GM12878 (cell line): ENCODE measurements at regions not wholly inside any gene's neighbourhood (a gene's known extent, or its start where the extent isn't known, plus 50 kb on each side); places are given as distances from the start of the nearest gene placed in this dataset.

ENCODE experiments used
- ATAC-seq: fragments of 200-7000 bp; cut with Tn5 transposase; 3 replicates; pipeline ENCODE4 v1.9.1; 2020; ENCODE audit warnings: mild to moderate bottlenecking, moderate library complexity
- BruUV-seq: library from RNA; stranded (reverse); fragments of 400-500 nt; replicated peaks from 2 replicates; lab custom pipeline; 2021; lab: Mats Ljungman, UMichigan
- CTCF ChIA-PET: fragments of 300-600 bp; sonication (Branson Sonifier 250); formaldehyde crosslinking; extraction: SDS; loops from one replicate; lab custom pipeline; 2021; ENCODE audit warnings: inconsistent platforms; lab: Yijun Ruan, JAX
- POLR2A ChIA-PET: fragments of 350-600 bp; formaldehyde crosslinking; extraction: SDS; loops from one replicate; lab custom pipeline; 2021; ENCODE audit warnings: inconsistent platforms; lab: Charles Lee
- RAD21 ChIA-PET: fragments of 300-600 bp; sonication (Branson Sonifier 250); formaldehyde crosslinking; loops from one replicate; lab custom pipeline; 2023; ENCODE audit warnings: antibody characterized with exemption; ENCODE audit not compliant: unreplicated experiment; lab: Charles Lee
- SMC1A ChIA-PET: fragments of 300-600 bp; sonication (Branson Sonifier 250); formaldehyde crosslinking; loops from one replicate; lab custom pipeline; 2023; ENCODE audit not compliant: unreplicated experiment, uncharacterized antibody; lab: Charles Lee
- DNase-seq: peaks from one replicate; pipeline ENCODE4 v3.0.0-alpha.2; 2011; ENCODE audit warnings: low read depth, low spot score
- FAIRE-seq: peaks from 3 replicates; lab custom pipeline; 2011; peaks lifted over from hg19 to GRCh38; lab: Jason Lieb, UNC
- H2AFZ ChIP-seq: 2 replicates; pipeline ENCODE4 v1.6.0; 2011; ENCODE audit warnings: low read depth, low read length, control low read depth; ENCODE audit not compliant: control insufficient read depth
- H3K27ac ChIP-seq: 2 replicates; pipeline ENCODE4 v1.5.1; 2011; ENCODE audit warnings: control low read depth; ENCODE audit not compliant: control insufficient read depth, insufficient read depth
- H3K27me3 ChIP-seq, 2 experiments: replicated peaks in 1 of 2; 2 replicates each; pipeline versions ENCODE4 v1.6.0 to v1.6.1; 2011; ENCODE audit warnings: low read length in 1 of 2; ENCODE audit not compliant: control insufficient read depth in 2 of 2, insufficient read depth in 2 of 2
- H3K36me3 ChIP-seq, 2 experiments: 2 replicates each; pipeline ENCODE4 v1.5.1; 2011; ENCODE audit warnings: low read length in 1 of 2; ENCODE audit not compliant: control insufficient read depth in 2 of 2, insufficient read depth in 2 of 2
- H3K4me1 ChIP-seq: 2 replicates; pipeline ENCODE4 v1.6.1; 2011; ENCODE audit warnings: mild to moderate bottlenecking, low read length, moderate library complexity, mixed read lengths; ENCODE audit not compliant: control insufficient read depth, insufficient read depth
- H3K4me2 ChIP-seq: 2 replicates; pipeline ENCODE4 v1.6.0; 2011; ENCODE audit warnings: control low read depth; ENCODE audit not compliant: control insufficient read depth, insufficient read depth
- H3K4me3 ChIP-seq: fragments of 200-600 bp; sonication (generic); 2 replicates; pipeline ENCODE4 v1.5.1; 2016
- H3K79me2 ChIP-seq: 2 replicates; pipeline ENCODE4 v1.6.0; 2011; ENCODE audit warnings: low read length; ENCODE audit not compliant: control insufficient read depth, insufficient read depth
- H3K9ac ChIP-seq: 2 replicates; pipeline ENCODE4 v1.8.0; 2011; ENCODE audit warnings: low read length, control low read depth, mixed read lengths; ENCODE audit not compliant: control insufficient read depth, insufficient read depth
- H3K9me3 ChIP-seq: replicated peaks from 3 replicates; pipeline ENCODE4 v1.5.1; 2011; ENCODE audit warnings: mild to moderate bottlenecking, low read length; ENCODE audit not compliant: control insufficient read depth, insufficient read depth
- H4K20me1 ChIP-seq: 2 replicates; pipeline ENCODE4 v1.6.0; 2011; ENCODE audit not compliant: control insufficient read depth, insufficient read depth
- ATF7 ChIP-seq: fragments of 450-650 bp; IDR thresholded peaks from 2 replicates; pipeline ENCODE4 v1.6.1; 2016; ENCODE audit warnings: low read depth, mild to moderate bottlenecking
- DPF2 ChIP-seq: fragments of 450-650 bp; IDR thresholded peaks from 2 replicates; pipeline ENCODE4 v1.6.1; 2017; ENCODE audit warnings: mild to moderate bottlenecking
- HCFC1 ChIP-seq: fragments of 150-350 bp; IDR thresholded peaks from 2 replicates; pipeline ENCODE4 v1.6.1; 2014; ENCODE audit warnings: low read length
- HDAC6 ChIP-seq: fragments of 200-600 bp; sonication (generic); IDR thresholded peaks from one replicate; pipeline ENCODE4 v1.8.0; 2017; ENCODE audit warnings: antibody characterized with exemption; ENCODE audit not compliant: unreplicated experiment
- HDGF ChIP-seq: fragments of 450-650 bp; IDR thresholded peaks from 2 replicates; pipeline ENCODE4 v1.6.1; 2016; ENCODE audit warnings: antibody characterized with exemption
- KAT2A ChIP-seq: conservative IDR thresholded peaks from 2 replicates; pipeline ENCODE4 v1.6.1; 2011; ENCODE audit warnings: low read depth, low read length; ENCODE audit not compliant: control insufficient read depth
- MTA2 ChIP-seq: fragments of 450-650 bp; IDR thresholded peaks from 2 replicates; pipeline ENCODE4 v1.6.1; 2016; ENCODE audit warnings: low read depth, mild to moderate bottlenecking, moderate library complexity
- NFIC ChIP-seq: IDR thresholded peaks from 2 replicates; pipeline ENCODE4 v1.6.1; 2012; ENCODE audit warnings: low read depth, mild to moderate bottlenecking, inconsistent platforms, low read length, moderate library complexity
- NR2F1 ChIP-seq: fragments of 450-650 bp; conservative IDR thresholded peaks from 2 replicates; pipeline ENCODE4 v1.6.1; 2017; ENCODE audit warnings: mild to moderate bottlenecking
- POU2F2 ChIP-seq: IDR thresholded peaks from 3 replicates; pipeline ENCODE4 v1.6.1; 2011; ENCODE audit warnings: low read depth, mild to moderate bottlenecking, low read length, borderline replicate concordance
- ZNF24 ChIP-seq: fragments of 450-650 bp; IDR thresholded peaks from 2 replicates; pipeline ENCODE4 v1.6.1; 2017; ENCODE audit warnings: antibody characterized with exemption, mild to moderate bottlenecking
- ZSCAN29 ChIP-seq: fragments of 450-650 bp; IDR thresholded peaks from 2 replicates; pipeline ENCODE4 v1.6.1; 2017; ENCODE audit warnings: mild to moderate bottlenecking, moderate library complexity
- WGBS: methylation state at CpG from one replicate; pipeline ENCODE4 v1.1.6; 2016; ENCODE audit warnings: low lambda C conversion rate; ENCODE audit not compliant: insufficient replicate concordance, insufficient coverage; ENCODE audit errors: missing lambda C conversion rate; 5-methylcytosine and 5-hydroxymethylcytosine counted together
- in situ Hi-C: fragments of 300-500 bp; cut with MboI; formaldehyde crosslinking; loops from 9 replicates; pipeline ENCODE4 v1.14.3; 2018; ENCODE audit warnings: mixed read lengths
- intact Hi-C: fragments of 100-400 bp; cut with micrococcal nuclease; formaldehyde crosslinking; loops from one replicate; pipeline ENCODE4 v1.14.2; 2022; ENCODE audit not compliant: unreplicated experiment

DNA sequence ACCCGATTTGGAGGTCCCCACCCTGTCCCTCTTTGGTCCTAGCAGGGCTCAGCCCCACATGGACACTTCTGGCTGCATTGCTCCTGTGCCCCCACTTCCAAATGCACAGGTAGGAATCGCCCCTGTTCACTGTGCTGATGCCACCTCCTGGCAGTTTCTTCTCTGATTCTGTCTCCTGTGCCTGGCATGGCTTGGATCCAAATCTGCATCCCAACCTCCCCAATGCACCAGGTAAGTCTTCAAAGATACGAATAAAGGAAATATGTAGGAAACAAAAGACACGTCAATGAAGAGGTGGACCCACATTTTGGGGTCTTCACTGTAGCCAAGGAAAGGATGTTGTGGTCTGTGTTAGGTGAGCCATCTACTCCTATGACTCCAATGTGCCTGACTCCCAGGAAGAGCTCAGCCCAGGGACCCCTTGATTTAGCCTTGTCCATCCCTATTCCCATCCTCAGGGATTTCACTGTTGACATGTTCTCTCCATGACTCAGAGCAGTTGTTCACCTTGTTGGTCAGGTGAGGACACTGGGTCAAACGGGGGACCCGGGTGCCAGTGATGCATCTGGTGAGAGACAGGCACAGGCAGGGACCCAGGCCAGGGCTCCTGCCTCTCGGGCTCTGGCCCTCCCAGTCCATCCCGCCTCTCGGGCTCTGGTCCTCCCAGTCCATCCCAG lies 341.8 kb downstream of the CXCL12 start:
- ChIA-PET SMC1A (no interaction called here), POLR2A (no interaction called here), CTCF (no interaction called here), RAD21 (interaction anchor here (1.2 kb wide), 1 partner anchor 142 kb away, joined by 3 read pairs; no protein-coding TSS in a partner anchor)
- H3K9ac ChIP-seq: no peak overlapping the region
- TF ChIP-seq ZSCAN29 (no peak), HDAC6 (no peak), KAT2A (no peak), HDGF (no peak), ZNF24 (no peak), ATF7 (no peak), HCFC1 (no peak), MTA2 (no peak), DPF2 (no peak), NR2F1 (no peak), POU2F2 (no peak), NFIC (no peak)
- H3K79me2 ChIP-seq: no peaks in the 10 kb centered on the region
- no peak overlapping the region for H3K27ac ChIP-seq
- intact Hi-C loops: no loop called here
- no TSS peak for BruUV-seq
- no peak for ATAC-seq
- DNase-seq: no peak
- H3K9me3 ChIP-seq: no peaks in the 10 kb centered on the region
- no peaks in the 10 kb centered on the region for H3K36me3 ChIP-seq
- H4K20me1 ChIP-seq: no peaks in the 10 kb centered on the region
- no peak overlapping the region for H3K4me3 ChIP-seq
- FAIRE-seq: no peak
- WGBS: 15% methylated on average over 9 of the region's 9 CpGs
- H3K4me1 ChIP-seq: no peaks in the 10 kb centered on the region
- in situ Hi-C loops: no loop called here
- no peak overlapping the region for H2AFZ ChIP-seq
- no peak overlapping the region for H3K4me2 ChIP-seq
- no peaks in the 10 kb centered on the region; a peak in 1 of 4 replicates for H3K27me3 ChIP-seq
